ENCODE measurements at regions not wholly inside any gene's neighbourhood (a gene's known extent, or its start where the extent isn't known, plus 50 kb on each side); places are given as distances from the start of the nearest gene placed in this dataset.

DNA sequence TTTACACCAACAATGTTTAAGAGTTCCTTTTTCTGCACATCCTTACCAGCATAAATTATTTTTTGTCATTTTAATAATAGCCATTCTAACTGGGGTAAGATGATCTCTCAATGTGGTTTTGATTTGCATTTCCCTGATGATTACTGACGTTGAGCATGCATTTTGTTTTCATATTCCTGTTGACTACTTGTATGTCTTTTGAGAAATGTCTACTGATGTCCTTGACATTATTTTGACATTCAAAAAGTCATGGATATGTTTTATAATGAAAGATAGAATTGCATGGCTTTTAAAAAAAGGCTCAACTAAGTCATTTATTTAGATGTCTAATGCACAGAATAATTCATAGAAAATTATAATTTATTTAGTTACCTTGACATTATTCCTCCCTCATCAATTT is 381.6 kb upstream of the C9orf72 start:
- FAIRE-seq = no peak

More for the DNA sequence above, 381.6 kb upstream of the C9orf72 start:
- H4K20me1 ChIP-seq (ENCODE audit: insufficient read depth, low read length) = no peaks in the 10 kb centered on the region
- POLR2A ChIA-PET = no interaction called here
- no peaks in the 10 kb centered on the region for H3K79me2 ChIP-seq (ENCODE audit: insufficient read depth, low read length)
- no peak for DNase-seq (ENCODE audit: low spot score)
- no peak overlapping the region for H3K4me2 ChIP-seq (ENCODE audit: low read depth, low read length)
- no peak overlapping the region for H3K27ac ChIP-seq (ENCODE audit: extremely low read length, insufficient read depth, low read length)
- no peaks in the 10 kb centered on the region for H3K36me3 ChIP-seq (replicated peaks in 1 of 2; ENCODE audit: control insufficient read depth in 1 of 2, insufficient read depth in 2 of 2, low read length in 2 of 2)
- H3K4me3 ChIP-seq (replicated peaks in 1 of 3; ENCODE audit: insufficient read depth in 1 of 3, low read depth in 2 of 3, low read length in 3 of 3) = no peak overlapping the region
- no peaks in the 10 kb centered on the region for H3K9me3 ChIP-seq (ENCODE audit: low read length)
- H3K4me1 ChIP-seq (ENCODE audit: insufficient read depth, low read length) = no peaks in the 10 kb centered on the region
- ATAC-seq = no peak
- H2AFZ ChIP-seq (ENCODE audit: low read length) = no peak overlapping the region
- in situ Hi-C loops (cut with HindIII; ENCODE audit: extremely low pct_ligation_motif_present, low pct_unique_long_range_greater_than_20kb) (no loop called here), intact Hi-C loops (cut with micrococcal nuclease; ENCODE audit: unreplicated experiment) (loop anchor here (5.0 kb wide), 1 partner anchor 52 kb away; no protein-coding TSS in a partner anchor)
- CTCF ChIA-PET (ENCODE audit: low intra/inter-chr PET ratio, low total read pairs) = no interaction called here
- no TSS peak for BruUV-seq (replicated peaks)
- H3K27me3 ChIP-seq (ENCODE audit: control insufficient read depth in 1 of 2, insufficient read depth in 2 of 2, low read length in 2 of 2) = no peaks in the 10 kb centered on the region
- TF ChIP-seq REL (CRISPR knock-in tag; conservative IDR thresholded peaks at IDR 0.05) (no peak), ZNF558 (CRISPR knock-in tag; IDR thresholded peaks at IDR 0.05; ENCODE audit: borderline replicate concordance) (no peak), ARNT2 (CRISPR knock-in tag; IDR thresholded peaks at IDR 0.05; ENCODE audit: low read depth) (no peak), HNRNPH1 (optimal IDR thresholded peaks at IDR 0.05; ENCODE audit: low read depth, low read length) (no peak), DNMT3B (CRISPR knock-in tag; conservative IDR thresholded peaks at IDR 0.05) (no peak), ZNF563 (CRISPR knock-in tag; IDR thresholded peaks at IDR 0.05) (no peak), PHB2 (IDR thresholded peaks at IDR 0.05; ENCODE audit: partially characterized antibody) (no peak), ZNF776 (CRISPR knock-in tag; IDR thresholded peaks at IDR 0.05) (no peak), SMARCC2 (IDR thresholded peaks at IDR 0.05) (no peak)
- TF ChIP-seq, protein P1, sequence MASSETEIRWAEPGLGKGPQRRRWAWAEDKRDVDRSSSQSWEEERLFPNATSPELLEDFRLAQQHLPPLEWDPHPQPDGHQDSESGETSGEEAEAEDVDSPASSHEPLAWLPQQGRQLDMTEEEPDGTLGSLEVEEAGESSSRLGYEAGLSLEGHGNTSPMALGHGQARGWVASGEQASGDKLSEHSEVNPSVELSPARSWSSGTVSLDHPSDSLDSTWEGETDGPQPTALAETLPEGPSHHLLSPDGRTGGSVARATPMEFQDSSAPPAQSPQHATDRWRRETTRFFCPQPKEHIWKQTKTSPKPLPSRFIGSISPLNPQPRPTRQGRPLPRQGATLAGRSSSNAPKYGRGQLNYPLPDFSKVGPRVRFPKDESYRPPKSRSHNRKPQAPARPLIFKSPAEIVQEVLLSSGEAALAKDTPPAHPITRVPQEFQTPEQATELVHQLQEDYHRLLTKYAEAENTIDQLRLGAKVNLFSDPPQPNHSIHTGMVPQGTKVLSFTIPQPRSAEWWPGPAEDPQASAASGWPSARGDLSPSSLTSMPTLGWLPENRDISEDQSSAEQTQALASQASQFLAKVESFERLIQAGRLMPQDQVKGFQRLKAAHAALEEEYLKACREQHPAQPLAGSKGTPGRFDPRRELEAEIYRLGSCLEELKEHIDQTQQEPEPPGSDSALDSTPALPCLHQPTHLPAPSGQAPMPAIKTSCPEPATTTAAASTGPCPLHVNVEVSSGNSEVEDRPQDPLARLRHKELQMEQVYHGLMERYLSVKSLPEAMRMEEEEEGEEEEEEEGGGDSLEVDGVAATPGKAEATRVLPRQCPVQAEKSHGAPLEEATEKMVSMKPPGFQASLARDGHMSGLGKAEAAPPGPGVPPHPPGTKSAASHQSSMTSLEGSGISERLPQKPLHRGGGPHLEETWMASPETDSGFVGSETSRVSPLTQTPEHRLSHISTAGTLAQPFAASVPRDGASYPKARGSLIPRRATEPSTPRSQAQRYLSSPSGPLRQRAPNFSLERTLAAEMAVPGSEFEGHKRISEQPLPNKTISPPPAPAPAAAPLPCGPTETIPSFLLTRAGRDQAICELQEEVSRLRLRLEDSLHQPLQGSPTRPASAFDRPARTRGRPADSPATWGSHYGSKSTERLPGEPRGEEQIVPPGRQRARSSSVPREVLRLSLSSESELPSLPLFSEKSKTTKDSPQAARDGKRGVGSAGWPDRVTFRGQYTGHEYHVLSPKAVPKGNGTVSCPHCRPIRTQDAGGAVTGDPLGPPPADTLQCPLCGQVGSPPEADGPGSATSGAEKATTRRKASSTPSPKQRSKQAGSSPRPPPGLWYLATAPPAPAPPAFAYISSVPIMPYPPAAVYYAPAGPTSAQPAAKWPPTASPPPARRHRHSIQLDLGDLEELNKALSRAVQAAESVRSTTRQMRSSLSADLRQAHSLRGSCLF (CRISPR knock-in tag; IDR thresholded peaks at IDR 0.05; ENCODE audit: borderline replicate concordance) = no peak
- TF ChIP-seq, protein P2, sequence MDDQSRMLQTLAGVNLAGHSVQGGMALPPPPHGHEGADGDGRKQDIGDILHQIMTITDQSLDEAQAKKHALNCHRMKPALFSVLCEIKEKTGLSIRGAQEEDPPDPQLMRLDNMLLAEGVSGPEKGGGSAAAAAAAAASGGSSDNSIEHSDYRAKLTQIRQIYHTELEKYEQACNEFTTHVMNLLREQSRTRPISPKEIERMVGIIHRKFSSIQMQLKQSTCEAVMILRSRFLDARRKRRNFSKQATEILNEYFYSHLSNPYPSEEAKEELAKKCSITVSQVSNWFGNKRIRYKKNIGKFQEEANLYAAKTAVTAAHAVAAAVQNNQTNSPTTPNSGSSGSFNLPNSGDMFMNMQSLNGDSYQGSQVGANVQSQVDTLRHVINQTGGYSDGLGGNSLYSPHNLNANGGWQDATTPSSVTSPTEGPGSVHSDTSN (CRISPR knock-in tag; IDR thresholded peaks at IDR 0.05; ENCODE audit: borderline replicate concordance) = no peak
- WGBS (ENCODE audit: low lambda C conversion rate) = 3% methylated on average over 1 of the region's 1 CpG
- H3K9ac ChIP-seq (ENCODE audit: insufficient read depth, low read depth, low read length) = no peak overlapping the region
